ENCODE measurements at regions not wholly inside any gene's neighbourhood (a gene's known extent, or its start where the extent isn't known, plus 50 kb on each side); places are given as distances from the start of the nearest gene placed in this dataset.

DNA sequence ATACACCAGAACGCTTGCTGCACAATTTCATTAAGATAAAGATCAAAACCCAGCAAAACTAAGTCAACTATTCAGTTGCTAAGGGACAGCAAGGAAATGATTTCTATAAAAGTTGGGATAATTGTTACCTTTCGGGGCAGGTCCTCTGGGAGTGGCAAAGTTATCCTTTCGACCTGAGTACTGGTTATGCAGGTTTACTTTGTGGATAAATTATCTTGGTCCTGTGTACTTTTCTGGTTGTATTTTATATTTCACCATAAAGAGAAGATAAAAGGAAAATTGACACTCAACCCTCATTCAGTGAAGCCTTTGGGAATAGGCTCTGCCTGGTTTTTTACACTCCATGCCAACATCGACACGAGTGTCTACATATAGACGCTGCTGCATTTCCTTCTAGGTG lies 146.5 kb downstream of the SYK start:
- no peak for DNase-seq

GRCh38 chr9:90950600-90950999 lies 149.0 kb downstream of the SYK start:
- DNase-seq: no peak

DNA sequence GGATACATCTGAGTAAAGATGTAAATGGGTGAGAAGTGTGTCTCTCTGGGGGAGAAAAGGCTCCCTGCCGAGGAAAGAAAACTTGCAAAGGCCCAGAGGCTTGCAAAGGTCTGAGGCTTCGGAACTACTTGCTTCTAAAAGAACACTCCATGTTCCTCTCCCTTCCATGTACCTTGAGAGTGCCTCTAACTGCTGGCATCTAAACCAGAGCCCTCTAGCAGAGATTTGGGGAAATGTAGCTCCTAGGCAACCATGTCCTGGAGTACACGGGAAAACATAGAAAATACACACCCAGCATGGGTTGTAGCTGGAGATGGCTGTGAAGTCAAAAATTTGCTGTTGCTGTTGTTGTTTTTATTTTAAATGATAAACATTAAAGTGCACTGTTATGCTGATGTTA lies 151.6 kb downstream of the SYK start:
- DNase-seq: no peak

DNA sequence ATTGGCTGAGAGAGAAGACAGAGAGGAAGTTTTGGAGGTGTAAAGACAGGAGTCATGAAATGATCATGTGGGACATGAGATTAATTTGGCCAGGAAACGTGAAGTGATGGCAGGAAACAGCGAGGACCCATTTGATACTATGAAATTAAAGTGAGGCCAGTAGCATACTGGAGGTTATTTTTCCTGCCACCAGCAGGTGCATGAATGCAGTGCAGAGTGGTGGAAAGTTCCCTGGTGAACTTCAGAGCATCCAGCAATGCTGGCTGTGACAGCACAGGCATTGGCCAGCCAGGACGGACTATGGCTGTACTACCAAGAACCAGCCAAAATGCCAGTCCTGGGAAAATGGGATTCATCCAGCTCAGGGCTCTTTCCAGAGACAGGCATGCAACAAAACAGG lies 152.2 kb downstream of the SYK start:
- no peak for DNase-seq

GRCh38 chr9:90956026-90956810 lies 154.6 kb downstream of the SYK start:
- no peak for DNase-seq

DNA sequence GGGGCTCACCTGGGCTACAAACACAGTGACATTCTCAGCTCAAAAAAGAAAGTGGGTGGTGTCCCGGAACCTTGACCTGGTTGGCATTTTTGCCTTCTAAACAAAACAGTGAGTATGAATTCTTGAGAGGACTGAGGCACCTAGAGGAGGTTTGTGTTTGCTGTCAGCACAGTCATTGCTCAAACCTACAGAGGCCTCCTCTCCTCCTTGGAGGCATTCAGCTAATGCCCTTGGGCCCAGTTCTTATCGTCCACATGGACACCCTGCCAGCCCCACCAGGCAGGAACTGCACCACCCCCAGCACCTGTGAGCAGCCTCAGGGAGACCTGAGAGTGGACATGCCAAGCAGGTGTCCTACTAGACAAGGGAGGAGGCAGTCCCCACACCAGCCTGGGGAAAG lies 156.7 kb downstream of the SYK start:
- no peak for DNase-seq

GRCh38 chr9:90960941-90961340 lies 159.3 kb downstream of the SYK start:
- DNase-seq: no peak

DNA sequence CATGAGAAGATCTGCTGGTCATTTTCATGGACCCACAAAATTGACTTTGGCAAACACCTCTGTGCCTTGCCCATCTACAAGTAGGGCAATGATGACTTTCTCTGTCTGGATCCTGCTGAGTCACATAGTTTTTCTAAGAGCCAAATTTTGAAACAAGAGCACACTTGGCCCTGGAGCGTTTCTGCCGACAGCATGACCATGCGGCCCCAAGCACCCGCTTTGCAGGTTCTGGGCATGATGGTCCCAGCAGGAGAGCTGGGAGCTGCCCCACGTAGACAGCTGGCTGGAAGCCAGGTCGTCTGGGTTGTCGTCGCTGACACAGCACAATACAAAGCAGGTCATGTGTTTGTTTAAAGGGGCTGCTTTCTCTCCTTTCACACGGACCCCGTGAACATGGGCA lies 159.8 kb downstream of the SYK start:
- peak; percentile 32 for DNase-seq

- no peak for DNase-seq
Measured at GRCh38 chr9:90964101-90965020, 162.7 kb downstream of the SYK start.

DNA sequence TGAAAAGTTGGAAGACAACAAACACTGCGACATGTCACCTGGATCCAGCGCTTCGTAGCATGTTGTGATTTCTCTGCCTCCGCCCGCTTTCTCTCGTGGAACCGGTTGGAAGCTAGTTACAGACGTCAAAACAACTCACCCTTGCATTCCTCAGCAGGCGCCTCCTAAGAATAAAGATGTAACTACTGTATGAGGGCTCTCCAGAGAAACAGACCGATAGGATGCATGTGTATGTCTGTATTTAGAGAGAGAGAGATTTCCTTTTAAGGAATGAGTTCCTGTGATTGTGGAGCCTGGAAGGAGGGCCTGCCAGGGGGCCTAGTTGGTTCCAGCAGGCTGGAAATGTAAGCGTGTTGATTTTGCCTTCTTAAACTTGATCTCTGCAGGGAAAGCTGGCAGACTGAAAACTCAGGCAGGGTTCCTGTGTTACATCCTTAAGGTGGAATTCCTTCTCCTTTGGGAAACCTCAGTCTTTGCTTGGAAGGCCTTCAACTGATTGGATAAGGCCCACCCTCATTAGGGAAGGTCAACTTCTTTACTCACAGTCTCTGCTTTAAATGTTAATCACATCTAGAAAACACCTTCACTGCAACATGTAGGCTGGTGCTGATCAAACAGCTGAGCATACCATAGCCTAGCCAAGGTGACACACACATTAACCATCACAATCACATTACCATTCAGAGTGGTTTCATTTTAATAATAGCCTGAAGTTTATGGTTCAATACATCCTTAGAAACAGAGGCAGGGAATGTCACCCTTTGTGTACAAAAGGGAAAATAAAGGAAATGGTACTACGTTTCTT lies 163.8 kb downstream of the SYK start:
- DNase-seq: no peak

DNA sequence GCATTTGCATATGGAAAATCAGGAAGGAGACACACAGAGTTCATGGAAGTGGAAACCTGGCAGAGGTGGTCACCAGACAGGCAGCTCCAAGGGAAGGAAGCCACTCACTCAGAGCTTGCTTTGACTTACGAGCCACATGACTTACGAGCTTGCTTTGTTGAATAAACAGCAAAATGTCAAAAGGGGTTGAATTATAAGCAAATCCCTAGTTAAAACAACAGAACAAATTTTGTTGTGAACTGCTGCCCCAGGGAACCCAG lies 164.3 kb downstream of the SYK start:
- no peak for DNase-seq

- no peak for DNase-seq
Measured at GRCh38 chr9:90966480-90967144, 165.0 kb downstream of the SYK start.

DNA sequence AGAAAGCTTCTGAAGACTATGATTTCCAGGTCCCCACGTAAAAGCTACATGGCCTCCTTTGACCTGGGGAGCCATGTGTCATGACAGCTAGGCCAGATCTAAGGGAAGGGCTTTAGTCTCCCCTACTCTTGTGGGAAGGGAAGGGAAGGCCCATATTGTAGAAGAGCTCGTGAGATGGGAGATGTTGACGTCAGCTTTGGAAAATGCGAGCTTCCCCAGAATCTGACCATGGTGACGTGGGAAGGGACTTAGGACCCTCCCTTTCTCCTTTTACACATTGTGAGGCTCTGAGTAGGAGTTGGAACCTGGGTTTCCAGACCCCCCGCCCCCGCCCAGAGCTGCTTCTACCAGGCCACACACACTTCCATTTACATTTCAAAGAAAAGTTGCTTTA lies 165.5 kb downstream of the SYK start:
- DNase-seq: no peak

DNA sequence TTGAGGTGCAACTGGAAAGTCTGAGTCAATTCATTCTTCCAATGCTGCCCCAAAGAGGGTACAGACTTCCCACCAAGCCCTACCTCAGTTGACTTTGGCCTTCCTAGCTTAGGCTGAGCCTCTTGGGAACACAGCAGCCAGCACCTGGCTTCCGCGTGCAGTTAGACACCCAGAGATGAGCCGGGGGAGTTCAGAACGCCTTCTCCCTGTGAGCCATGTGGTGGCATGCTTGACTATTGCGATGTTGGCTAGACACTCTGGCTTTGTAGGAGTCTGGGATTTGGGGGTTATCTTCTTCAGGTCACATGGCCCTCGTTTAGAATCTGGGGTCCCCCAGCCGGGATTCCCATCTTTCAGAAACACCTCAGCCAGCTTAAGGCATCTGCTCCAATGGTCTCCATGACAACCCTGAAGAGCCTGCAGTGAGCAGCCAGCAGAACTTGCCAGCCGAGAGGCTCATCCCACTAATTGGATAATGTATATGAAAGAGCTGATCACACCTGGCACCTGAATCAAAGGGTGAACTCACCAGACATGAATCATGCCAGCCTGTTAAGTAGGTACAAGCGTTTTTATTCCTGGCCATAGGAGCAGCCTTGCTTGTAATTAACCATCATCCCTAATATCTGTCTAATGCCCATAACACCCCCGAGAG lies 167.5 kb downstream of the SYK start:
- peak; percentile 96 for DNase-seq

DNA sequence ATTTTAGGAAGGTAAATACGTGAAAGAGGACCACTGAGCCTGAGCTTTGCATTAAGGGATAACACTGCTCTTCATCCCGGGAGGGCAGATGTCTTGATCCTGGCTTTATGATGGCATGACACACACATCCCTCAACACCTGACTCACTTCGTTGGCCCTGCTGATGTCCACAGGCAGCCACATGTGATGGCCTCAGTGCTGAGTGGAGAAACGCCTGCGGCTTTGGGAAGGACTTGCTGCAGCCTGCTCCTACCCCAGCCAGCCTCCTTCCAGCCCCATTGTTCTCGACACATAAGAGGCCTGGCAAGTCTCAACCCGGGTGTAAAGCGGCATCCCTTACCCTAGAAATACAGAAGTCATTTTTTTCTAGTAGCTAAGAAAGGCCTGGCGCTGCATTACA lies 169.0 kb downstream of the SYK start:
- DNase-seq: no peak

GRCh38 chr9:90972057-90972456 lies 170.4 kb downstream of the SYK start:
- DNase-seq: no peak

- DNase-seq: no peak
Measured at GRCh38 chr9:90974016-90974415, 172.4 kb downstream of the SYK start.

DNA sequence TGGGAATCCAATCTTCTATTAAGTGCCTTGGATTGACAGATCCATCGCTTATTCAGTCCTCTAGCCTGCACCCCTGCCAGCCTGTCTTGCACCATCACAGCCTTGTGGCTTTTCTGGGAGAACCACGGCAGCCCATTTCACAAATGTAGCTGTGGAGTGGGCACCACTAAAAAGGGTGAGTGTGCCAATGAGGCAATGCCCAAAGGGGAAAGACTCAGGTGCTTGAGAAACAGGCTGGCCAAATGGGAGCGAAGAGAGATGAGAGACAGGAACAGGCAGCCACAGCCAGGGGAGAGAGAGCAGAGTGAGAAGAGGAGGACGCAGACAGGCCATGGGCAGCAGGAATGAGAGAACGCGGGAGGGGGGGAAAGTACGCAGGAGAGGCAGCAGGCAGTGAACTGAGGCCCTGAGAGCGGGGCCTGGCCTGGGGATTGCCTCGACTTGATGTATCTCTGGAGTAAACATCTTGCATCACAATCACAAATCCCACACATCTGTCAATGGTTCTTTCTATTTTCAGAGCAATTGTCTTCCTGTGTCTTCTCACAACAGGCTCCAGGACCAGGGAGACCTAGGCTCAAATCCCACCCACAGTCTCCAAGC lies 173.1 kb downstream of the SYK start:
- no peak for DNase-seq

GRCh38 chr9:90975781-90976538 lies 174.3 kb downstream of the SYK start:
- no peak for DNase-seq

DNA sequence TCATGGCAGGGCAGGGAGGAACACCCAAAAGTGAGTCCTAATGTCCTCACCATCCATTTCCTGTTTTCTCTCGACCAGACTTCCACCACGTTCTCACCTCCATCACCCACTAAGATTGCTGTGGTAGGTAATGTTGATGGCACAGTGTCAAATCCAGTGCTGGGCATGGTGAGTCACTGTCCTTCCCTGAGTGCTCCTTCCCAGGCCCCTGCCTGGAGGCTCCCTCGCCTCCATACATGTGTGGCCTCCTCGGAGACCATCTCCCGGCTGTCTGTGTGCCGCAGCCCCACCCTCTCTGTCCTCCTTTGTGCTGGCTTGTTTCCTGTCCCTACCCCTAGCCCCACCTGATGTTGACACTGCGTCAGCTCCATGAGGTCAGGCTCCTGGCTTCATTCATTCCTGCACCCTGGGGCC lies 177.5 kb downstream of the SYK start:
- no peak for DNase-seq

DNA sequence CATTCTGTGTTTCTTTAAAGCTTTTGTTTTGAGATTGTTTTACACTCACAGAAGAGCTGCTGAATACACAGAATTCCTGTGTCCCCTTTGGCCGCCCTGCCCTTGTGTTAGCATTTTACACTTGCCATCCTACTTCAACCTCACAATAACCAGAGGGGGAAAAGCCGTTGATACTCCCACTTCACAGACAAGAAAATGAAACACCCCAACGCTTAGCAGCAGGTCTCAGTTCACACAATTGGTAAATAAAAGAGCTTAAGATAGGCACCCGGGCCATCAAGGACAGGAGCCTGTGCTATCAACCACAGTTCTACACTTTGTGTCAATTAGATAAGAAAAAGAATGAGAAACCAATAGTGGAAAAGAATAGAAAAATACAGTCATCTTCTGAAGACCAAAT lies 178.0 kb downstream of the SYK start:
- DNase-seq: no peak
